ENCODE measurements at regions not wholly inside any gene's neighbourhood (a gene's known extent, or its start where the extent isn't known, plus 50 kb on each side); places are given as distances from the start of the nearest gene placed in this dataset.

DNA sequence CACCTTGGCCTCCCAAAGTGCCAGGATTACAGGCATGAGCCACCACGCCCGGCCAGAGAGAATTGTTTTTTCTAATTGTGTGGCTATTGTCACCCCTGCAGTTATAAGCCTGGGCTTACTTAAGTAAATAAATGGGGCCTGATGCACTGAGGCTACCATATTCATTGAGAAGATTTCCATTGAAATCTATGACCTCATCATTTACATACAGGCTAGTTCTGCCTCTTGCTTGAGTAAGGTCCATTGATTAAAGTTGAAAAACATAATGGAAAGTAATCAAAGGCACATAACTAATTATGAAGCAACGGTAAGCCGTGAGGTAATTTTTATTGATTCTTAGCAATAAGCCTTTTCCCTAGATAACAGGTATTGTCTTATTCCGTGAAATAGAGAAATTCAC is 788.9 kb downstream of the ADGRL2 start:
- TF ChIP-seq CBFB (CRISPR knock-in tag; IDR thresholded peaks at IDR 0.05; ENCODE audit: low read depth) (no peak), MYBL2 (CRISPR knock-in tag; IDR thresholded peaks at IDR 0.05) (no peak), SP1 (CRISPR knock-in tag; conservative IDR thresholded peaks at IDR 0.05) (no peak), ESRRA (CRISPR knock-in tag; IDR thresholded peaks at IDR 0.05; ENCODE audit: borderline replicate concordance) (no peak), NFE2L1 (CRISPR knock-in tag; IDR thresholded peaks at IDR 0.05) (no peak)
- TF ChIP-seq, protein P1, sequence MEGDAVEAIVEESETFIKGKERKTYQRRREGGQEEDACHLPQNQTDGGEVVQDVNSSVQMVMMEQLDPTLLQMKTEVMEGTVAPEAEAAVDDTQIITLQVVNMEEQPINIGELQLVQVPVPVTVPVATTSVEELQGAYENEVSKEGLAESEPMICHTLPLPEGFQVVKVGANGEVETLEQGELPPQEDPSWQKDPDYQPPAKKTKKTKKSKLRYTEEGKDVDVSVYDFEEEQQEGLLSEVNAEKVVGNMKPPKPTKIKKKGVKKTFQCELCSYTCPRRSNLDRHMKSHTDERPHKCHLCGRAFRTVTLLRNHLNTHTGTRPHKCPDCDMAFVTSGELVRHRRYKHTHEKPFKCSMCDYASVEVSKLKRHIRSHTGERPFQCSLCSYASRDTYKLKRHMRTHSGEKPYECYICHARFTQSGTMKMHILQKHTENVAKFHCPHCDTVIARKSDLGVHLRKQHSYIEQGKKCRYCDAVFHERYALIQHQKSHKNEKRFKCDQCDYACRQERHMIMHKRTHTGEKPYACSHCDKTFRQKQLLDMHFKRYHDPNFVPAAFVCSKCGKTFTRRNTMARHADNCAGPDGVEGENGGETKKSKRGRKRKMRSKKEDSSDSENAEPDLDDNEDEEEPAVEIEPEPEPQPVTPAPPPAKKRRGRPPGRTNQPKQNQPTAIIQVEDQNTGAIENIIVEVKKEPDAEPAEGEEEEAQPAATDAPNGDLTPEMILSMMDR (IDR thresholded peaks at IDR 0.05), result no peak
- TF ChIP-seq, protein P2, sequence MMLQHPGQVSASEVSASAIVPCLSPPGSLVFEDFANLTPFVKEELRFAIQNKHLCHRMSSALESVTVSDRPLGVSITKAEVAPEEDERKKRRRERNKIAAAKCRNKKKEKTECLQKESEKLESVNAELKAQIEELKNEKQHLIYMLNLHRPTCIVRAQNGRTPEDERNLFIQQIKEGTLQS (CRISPR knock-in tag; conservative IDR thresholded peaks at IDR 0.05), result no peak
- TF ChIP-seq, protein P3, sequence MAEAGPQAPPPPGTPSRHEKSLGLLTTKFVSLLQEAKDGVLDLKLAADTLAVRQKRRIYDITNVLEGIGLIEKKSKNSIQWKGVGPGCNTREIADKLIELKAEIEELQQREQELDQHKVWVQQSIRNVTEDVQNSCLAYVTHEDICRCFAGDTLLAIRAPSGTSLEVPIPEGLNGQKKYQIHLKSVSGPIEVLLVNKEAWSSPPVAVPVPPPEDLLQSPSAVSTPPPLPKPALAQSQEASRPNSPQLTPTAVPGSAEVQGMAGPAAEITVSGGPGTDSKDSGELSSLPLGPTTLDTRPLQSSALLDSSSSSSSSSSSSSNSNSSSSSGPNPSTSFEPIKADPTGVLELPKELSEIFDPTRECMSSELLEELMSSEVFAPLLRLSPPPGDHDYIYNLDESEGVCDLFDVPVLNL (CRISPR knock-in tag; IDR thresholded peaks at IDR 0.05; ENCODE audit: borderline replicate concordance, low read depth), result no peak
- TF ChIP-seq, protein P4, sequence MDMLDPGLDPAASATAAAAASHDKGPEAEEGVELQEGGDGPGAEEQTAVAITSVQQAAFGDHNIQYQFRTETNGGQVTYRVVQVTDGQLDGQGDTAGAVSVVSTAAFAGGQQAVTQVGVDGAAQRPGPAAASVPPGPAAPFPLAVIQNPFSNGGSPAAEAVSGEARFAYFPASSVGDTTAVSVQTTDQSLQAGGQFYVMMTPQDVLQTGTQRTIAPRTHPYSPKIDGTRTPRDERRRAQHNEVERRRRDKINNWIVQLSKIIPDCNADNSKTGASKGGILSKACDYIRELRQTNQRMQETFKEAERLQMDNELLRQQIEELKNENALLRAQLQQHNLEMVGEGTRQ (CRISPR knock-in tag; IDR thresholded peaks at IDR 0.05), result no peak
